ENCODE measurements at regions not wholly inside any gene's neighbourhood (a gene's known extent, or its start where the extent isn't known, plus 50 kb on each side); places are given as distances from the start of the nearest gene placed in this dataset.
"Not testable (repeated sequence)": the region's sequence is repeated elsewhere in the genome, so short reads cannot be mapped to it uniquely, and the experiment has no call there.

- TF ChIP-seq, protein P1, sequence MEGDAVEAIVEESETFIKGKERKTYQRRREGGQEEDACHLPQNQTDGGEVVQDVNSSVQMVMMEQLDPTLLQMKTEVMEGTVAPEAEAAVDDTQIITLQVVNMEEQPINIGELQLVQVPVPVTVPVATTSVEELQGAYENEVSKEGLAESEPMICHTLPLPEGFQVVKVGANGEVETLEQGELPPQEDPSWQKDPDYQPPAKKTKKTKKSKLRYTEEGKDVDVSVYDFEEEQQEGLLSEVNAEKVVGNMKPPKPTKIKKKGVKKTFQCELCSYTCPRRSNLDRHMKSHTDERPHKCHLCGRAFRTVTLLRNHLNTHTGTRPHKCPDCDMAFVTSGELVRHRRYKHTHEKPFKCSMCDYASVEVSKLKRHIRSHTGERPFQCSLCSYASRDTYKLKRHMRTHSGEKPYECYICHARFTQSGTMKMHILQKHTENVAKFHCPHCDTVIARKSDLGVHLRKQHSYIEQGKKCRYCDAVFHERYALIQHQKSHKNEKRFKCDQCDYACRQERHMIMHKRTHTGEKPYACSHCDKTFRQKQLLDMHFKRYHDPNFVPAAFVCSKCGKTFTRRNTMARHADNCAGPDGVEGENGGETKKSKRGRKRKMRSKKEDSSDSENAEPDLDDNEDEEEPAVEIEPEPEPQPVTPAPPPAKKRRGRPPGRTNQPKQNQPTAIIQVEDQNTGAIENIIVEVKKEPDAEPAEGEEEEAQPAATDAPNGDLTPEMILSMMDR (IDR thresholded peaks at IDR 0.05; ENCODE audit: low read depth, low read length), result no peak
- peak; percentile 80 for DNase-seq (ENCODE audit: extremely low read depth, low read depth)
These were observed 102.1 kb upstream of the STMND1 start for GRCh38 chr6:16999491-17000436.

- no peak for DNase-seq (ENCODE audit: extremely low read depth, low read depth)
- TF ChIP-seq, protein P1 (IDR thresholded peaks at IDR 0.05; ENCODE audit: low read depth, low read length), result no peak
These were observed 103.4 kb upstream of the STMND1 start for GRCh38 chr6:16998461-16998860.

DNA sequence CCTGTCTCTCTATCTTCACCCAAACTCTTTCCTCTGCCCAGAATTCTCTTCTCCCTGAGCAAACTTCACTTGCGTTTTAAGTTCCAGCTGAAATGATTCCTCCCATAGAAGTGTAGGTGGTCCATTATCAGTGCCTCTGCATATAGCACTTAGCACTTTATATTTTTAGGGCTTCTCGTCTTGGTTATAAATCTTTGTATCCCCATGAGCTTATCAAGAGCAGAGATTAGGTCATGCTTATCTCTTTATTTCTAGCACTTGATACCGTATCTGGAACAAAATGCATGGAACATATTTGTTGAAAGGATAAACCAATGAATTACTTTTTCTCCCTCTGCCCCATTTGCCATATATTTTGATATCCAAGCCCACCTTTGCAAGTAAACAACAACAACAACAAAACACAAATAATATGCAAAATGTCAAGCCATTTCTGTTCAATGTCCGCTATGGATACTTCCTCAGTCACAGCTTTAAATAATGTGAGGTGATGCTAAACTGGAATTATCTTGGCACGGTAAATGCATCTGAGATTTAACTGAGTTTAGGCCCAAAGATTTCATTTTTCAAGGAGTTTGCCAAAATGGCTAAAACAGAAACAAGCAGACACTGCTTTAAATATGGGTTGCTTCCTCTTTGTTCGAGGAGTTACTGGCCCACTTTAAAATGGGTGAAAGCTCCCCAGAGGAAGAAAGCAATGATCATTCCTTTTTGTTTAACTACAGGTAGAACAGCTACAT is 106.2 kb upstream of the STMND1 start:
- TF ChIP-seq, protein P1 (IDR thresholded peaks at IDR 0.05; ENCODE audit: low read depth, low read length), result no peak
- DNase-seq (ENCODE audit: extremely low read depth, low read depth), result no peak

DNA sequence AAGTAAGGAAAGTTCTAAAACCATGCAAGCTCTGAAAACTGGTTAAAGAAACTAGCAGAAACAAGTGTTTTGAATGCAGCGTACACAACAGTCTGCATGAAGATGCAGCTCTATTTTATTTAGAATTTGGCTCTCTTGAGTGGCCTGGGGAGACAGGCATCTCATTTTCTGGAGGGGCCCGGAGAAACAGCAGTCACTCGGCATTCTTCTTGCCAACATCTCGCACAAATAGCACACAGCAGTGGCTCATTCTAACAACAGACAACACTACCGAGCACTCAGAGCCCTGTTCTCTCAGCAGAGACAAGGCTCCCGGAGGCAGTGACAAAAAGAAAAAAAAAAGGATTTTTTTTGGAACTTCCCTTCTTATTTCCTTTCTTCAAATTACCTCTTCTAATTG is 108.5 kb upstream of the STMND1 start:
- no peak for DNase-seq (ENCODE audit: extremely low read depth, low read depth)
- TF ChIP-seq, protein P1 (IDR thresholded peaks at IDR 0.05; ENCODE audit: low read depth, low read length), result no peak

DNA sequence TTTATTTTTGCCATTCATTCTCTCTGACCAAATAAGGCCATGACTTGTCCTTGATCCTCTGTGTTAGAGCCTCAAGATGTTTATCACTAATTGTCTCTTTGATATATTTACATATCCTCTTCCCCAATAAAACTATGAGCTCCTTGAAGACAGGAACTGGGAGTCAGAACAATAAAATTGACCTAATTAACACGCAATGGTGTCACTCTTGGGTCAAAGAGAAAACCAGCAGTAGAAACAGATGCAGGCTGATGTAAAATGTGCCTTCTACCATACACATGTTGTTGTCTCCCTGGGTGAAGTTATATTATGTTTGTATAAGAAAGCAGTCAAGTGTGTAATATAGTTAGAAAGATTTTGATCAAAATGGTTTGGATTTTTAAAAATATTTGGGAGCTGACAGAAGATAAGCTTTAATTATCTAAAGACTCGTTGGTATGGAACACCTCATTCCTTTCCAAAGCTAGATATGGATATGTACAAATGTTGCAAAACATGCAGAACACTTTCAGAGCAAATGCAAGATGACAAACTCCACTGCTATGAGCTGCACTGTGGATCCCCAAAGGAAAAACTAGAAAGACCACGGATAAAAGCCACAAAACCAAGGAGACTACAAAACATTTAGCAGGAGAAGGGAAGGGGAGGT is 109.7 kb upstream of the STMND1 start:
- no peak for DNase-seq (ENCODE audit: extremely low read depth, low read depth)
- TF ChIP-seq, protein P1 (IDR thresholded peaks at IDR 0.05; ENCODE audit: low read depth, low read length), result no peak

DNA sequence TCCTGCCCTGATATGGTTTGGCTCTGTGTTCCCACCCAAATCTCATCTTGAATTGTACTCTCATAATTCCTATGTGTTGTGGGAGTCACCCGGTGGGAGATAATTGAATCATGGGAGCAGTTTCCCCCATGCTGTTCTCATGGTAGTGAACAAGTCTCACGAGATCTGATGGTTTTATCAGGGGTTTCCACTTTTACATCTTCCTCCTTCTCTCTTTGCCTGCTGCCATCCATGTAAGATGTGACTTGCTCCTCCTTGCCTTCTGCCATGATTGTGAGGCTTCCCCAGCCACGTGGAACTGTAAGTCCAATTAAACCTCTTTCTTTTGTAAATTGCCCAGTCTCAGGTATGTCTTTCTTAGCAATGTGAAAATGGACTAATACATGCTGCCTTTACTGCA is 111.9 kb upstream of the STMND1 start:
- DNase-seq (ENCODE audit: extremely low read depth, low read depth), result not testable (repeated sequence)

GRCh38 chr6:16989382-16989781 is 112.5 kb upstream of the STMND1 start:
- no peak for DNase-seq (ENCODE audit: extremely low read depth, low read depth)
- TF ChIP-seq, protein P1 (IDR thresholded peaks at IDR 0.05; ENCODE audit: low read depth, low read length), result no peak
